ENCODE measurements at regions not wholly inside any gene's neighbourhood (a gene's known extent, or its start where the extent isn't known, plus 50 kb on each side); places are given as distances from the start of the nearest gene placed in this dataset.

GRCh38 chr9:107068581-107068980 lies 205.6 kb downstream of the ZNF462 start:
- TF ChIP-seq, protein P1, sequence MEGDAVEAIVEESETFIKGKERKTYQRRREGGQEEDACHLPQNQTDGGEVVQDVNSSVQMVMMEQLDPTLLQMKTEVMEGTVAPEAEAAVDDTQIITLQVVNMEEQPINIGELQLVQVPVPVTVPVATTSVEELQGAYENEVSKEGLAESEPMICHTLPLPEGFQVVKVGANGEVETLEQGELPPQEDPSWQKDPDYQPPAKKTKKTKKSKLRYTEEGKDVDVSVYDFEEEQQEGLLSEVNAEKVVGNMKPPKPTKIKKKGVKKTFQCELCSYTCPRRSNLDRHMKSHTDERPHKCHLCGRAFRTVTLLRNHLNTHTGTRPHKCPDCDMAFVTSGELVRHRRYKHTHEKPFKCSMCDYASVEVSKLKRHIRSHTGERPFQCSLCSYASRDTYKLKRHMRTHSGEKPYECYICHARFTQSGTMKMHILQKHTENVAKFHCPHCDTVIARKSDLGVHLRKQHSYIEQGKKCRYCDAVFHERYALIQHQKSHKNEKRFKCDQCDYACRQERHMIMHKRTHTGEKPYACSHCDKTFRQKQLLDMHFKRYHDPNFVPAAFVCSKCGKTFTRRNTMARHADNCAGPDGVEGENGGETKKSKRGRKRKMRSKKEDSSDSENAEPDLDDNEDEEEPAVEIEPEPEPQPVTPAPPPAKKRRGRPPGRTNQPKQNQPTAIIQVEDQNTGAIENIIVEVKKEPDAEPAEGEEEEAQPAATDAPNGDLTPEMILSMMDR (IDR thresholded peaks at IDR 0.05; ENCODE audit: low read length) = no peak
- no peak for TF ChIP-seq EZH2 (optimal IDR thresholded peaks at IDR 0.05; ENCODE audit: low read depth, low read length)

Measured in MM.1S (cell line).